Hepatocyte (in vitro differentiated cells): ENCODE measurements at regions not wholly inside any gene's neighbourhood (a gene's known extent, or its start where the extent isn't known, plus 50 kb on each side); places are given as distances from the start of the nearest gene placed in this dataset.

Experiments
- DNase-seq: peaks from one replicate; pipeline ENCODE4 v3.0.0-alpha.2; 2016; ENCODE audit warnings: low spot score
- H2AFZ ChIP-seq: fragments of 200-600 bp; sonication (generic); 2 replicates; pipeline ENCODE4 v1.6.0; 2016; ENCODE audit warnings: antibody characterized with exemption, mild to moderate bottlenecking
- H3K27ac ChIP-seq: fragments of 200-600 bp; sonication (generic); 2 replicates; pipeline ENCODE4 v1.5.1; 2016; ENCODE audit warnings: mild to moderate bottlenecking
- H3K27me3 ChIP-seq: fragments of 200-600 bp; sonication (generic); 2 replicates; pipeline ENCODE4 v1.6.1; 2016
- H3K36me3 ChIP-seq: fragments of 200-600 bp; sonication (generic); replicated peaks from 2 replicates; pipeline ENCODE4 v1.5.1; 2016; ENCODE audit warnings: low read depth; ENCODE audit not compliant: insufficient read depth
- H3K4me1 ChIP-seq: fragments of 200-600 bp; sonication (generic); 2 replicates; pipeline ENCODE4 v1.5.1; 2016; ENCODE audit warnings: mild to moderate bottlenecking, moderate library complexity; ENCODE audit not compliant: insufficient read depth
- H3K4me2 ChIP-seq: fragments of 200-600 bp; sonication (generic); 2 replicates; pipeline ENCODE4 v1.6.0; 2016
- H3K4me3 ChIP-seq: fragments of 200-600 bp; sonication (generic); 2 replicates; pipeline ENCODE4 v1.5.1; 2016; ENCODE audit warnings: mild to moderate bottlenecking
- H3K79me2 ChIP-seq: fragments of 200-600 bp; sonication (generic); 2 replicates; pipeline ENCODE4 v1.6.0; 2017; ENCODE audit warnings: mild to moderate bottlenecking
- H3K9me2 ChIP-seq: fragments of 200-600 bp; sonication (generic); replicated peaks from 2 replicates; pipeline ENCODE4 v1.6.0; 2017; ENCODE audit warnings: mild to moderate bottlenecking; ENCODE audit not compliant: insufficient read depth
- H3K9me3 ChIP-seq: fragments of 200-600 bp; sonication (generic); 2 replicates; pipeline ENCODE4 v1.5.1; 2016; ENCODE audit warnings: low read depth, mild to moderate bottlenecking
- H4K20me1 ChIP-seq: fragments of 200-600 bp; sonication (generic); 2 replicates; pipeline ENCODE4 v1.6.0; 2016; ENCODE audit warnings: mild to moderate bottlenecking; ENCODE audit not compliant: insufficient read depth, poor library complexity, severe bottlenecking
- EZH2 ChIP-seq: fragments of 200-600 bp; sonication (generic); IDR thresholded peaks from 2 replicates; pipeline ENCODE4 v1.6.1; 2016; ENCODE audit warnings: antibody characterized with exemption, mild to moderate bottlenecking, borderline replicate concordance
- EZH2phosphoT487 ChIP-seq: fragments of 200-600 bp; sonication (generic); IDR thresholded peaks from one replicate; pipeline ENCODE4 v1.6.1; 2018; ENCODE audit warnings: antibody characterized with exemption, mild to moderate bottlenecking, low read depth, moderate library complexity; ENCODE audit not compliant: unreplicated experiment, severe bottlenecking
- WGBS: methylation state at CpG from one replicate; pipeline ENCODE4 v1.1.6; 2016; ENCODE audit warnings: low lambda C conversion rate; ENCODE audit errors: missing lambda C conversion rate; 5-methylcytosine and 5-hydroxymethylcytosine counted together
- TF ChIP-seq, protein P1 (sequence below): fragments of 200-600 bp; sonication (generic); IDR thresholded peaks from 2 replicates; pipeline ENCODE4 v1.5.1; 2016; ENCODE audit warnings: antibody characterized with exemption, mild to moderate bottlenecking; ENCODE audit not compliant: poor library complexity

DNA sequence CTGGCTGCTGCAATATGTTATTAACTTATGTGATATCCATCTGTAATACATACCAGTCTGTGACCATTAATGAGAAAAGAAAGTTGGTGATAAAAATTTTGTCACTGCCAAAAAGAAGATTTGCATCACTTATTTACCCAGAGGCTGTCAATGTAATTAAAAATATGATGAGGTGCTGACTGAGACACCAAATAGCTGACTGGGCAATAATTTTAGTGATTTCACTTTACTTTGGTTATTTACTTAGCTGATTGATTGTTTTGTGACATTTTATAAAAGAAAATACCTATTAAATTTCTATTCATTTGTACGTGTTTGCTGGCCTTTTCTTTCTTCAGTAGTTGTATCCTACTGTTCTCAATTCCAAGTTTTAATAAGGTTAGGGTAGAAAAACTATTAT, 139.2 kb downstream of the HLX start:
- no peak overlapping the region for H3K4me3 ChIP-seq
- 91% methylated on average over 1 of the region's 1 CpG for WGBS
- no peaks in the 10 kb centered on the region for H3K9me3 ChIP-seq
- H4K20me1 ChIP-seq, result no peaks in the 10 kb centered on the region
- no peak for TF ChIP-seq EZH2phosphoT487
- TF ChIP-seq EZH2, result no peak
- TF ChIP-seq, protein P1, sequence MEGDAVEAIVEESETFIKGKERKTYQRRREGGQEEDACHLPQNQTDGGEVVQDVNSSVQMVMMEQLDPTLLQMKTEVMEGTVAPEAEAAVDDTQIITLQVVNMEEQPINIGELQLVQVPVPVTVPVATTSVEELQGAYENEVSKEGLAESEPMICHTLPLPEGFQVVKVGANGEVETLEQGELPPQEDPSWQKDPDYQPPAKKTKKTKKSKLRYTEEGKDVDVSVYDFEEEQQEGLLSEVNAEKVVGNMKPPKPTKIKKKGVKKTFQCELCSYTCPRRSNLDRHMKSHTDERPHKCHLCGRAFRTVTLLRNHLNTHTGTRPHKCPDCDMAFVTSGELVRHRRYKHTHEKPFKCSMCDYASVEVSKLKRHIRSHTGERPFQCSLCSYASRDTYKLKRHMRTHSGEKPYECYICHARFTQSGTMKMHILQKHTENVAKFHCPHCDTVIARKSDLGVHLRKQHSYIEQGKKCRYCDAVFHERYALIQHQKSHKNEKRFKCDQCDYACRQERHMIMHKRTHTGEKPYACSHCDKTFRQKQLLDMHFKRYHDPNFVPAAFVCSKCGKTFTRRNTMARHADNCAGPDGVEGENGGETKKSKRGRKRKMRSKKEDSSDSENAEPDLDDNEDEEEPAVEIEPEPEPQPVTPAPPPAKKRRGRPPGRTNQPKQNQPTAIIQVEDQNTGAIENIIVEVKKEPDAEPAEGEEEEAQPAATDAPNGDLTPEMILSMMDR, result no peak
- H3K4me2 ChIP-seq, result no peak overlapping the region
- H3K79me2 ChIP-seq, result no peaks in the 10 kb centered on the region
- no peaks in the 10 kb centered on the region for H3K9me2 ChIP-seq
- no peaks in the 10 kb centered on the region for H3K36me3 ChIP-seq
- no peak for DNase-seq
- H3K4me1 ChIP-seq, result no peaks in the 10 kb centered on the region
- H3K27me3 ChIP-seq, result no peaks in the 10 kb centered on the region
- no peak overlapping the region for H2AFZ ChIP-seq
- no peak overlapping the region for H3K27ac ChIP-seq

DNA sequence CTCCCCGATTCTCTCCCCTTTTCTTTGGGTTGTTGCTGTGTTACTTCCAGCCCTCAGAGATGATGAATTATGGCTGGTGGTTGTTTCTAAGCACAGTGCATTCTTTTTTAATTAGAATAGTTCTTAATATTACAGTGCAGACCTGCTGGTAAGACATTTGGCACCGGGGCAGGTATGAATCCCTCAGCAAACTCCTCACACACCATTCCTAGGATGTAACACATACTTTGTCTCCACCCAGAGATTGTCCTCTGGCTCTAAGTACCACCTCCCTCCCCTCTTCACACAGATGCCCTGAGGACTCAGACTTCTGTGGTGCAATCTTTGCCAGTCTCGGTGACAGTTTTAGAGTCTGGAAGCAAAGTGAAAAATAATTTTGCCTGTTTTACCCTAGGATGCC, 143.1 kb downstream of the HLX start:
- Histone ChIP-seq H3K27ac (no peak overlapping the region), H2AFZ (no peak overlapping the region), H3K79me2 (no peaks in the 10 kb centered on the region), H3K4me1 (no peaks in the 10 kb centered on the region), H3K36me3 (no peaks in the 10 kb centered on the region), H3K9me3 (no peaks in the 10 kb centered on the region), H3K4me2 (no peak overlapping the region), H3K9me2 (no peaks in the 10 kb centered on the region), H4K20me1 (no peaks in the 10 kb centered on the region), H3K27me3 (peaks cover 3% of the 10 kb centered on the region), H3K4me3 (no peak overlapping the region)
- TF ChIP-seq EZH2 (no peak), EZH2phosphoT487 (no peak)
- TF ChIP-seq, protein P1, result no peak
- 81% methylated on average over 3 of the region's 3 CpGs for WGBS
- no peak for DNase-seq

DNA sequence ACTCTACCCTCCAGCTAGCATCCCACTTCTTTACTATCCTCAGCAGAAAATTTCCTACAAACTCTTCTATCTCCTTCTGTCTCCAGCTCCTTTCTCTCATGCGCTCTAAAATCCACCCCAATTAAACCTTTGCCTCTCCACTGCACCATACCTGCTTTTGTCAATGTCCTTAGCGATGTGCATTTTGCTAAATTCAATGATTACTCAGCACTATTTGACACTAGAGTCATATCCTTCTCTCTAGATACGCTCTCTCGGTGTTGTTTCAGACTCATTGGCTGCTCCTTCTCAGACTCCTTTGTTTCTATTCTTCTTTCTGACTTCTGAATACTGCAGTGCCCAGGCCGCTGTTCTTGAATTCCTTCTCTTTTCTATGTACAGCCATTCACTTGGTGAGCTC, 144.2 kb downstream of the HLX start:
- Histone ChIP-seq H3K36me3 (no peaks in the 10 kb centered on the region), H2AFZ (no peak overlapping the region), H3K4me1 (no peaks in the 10 kb centered on the region), H3K4me2 (no peak overlapping the region), H3K9me3 (no peaks in the 10 kb centered on the region), H3K4me3 (no peak overlapping the region), H3K27me3 (peaks cover 3% of the 10 kb centered on the region), H3K27ac (no peak overlapping the region), H3K79me2 (no peaks in the 10 kb centered on the region), H3K9me2 (no peaks in the 10 kb centered on the region), H4K20me1 (no peaks in the 10 kb centered on the region)
- DNase-seq, result no peak
- TF ChIP-seq EZH2phosphoT487, result no peak
- TF ChIP-seq, protein P1, result no peak
- TF ChIP-seq EZH2, result no peak
- WGBS, result 95% methylated on average over 5 of the region's 5 CpGs

DNA sequence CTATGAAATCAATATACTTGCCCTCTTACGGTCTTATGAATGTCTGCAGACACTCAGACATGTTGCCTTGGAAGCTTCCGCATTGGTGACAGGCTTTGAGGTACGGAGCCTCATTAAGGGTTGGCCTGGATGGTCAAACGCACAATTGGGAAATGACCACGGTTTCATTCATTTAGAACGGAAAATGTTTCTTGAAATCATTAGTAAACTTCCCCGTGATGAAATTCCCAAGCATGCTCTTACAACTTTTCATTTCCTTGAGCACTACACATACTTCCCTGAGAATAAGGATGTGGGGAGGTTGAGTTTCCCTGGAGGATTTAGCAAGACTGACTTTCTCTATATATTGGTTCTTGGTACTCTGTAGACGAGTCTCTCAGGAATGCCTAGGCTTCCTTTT, 146.3 kb downstream of the HLX start:
- Histone ChIP-seq H3K79me2 (no peaks in the 10 kb centered on the region), H3K4me3 (no peak overlapping the region), H3K36me3 (no peaks in the 10 kb centered on the region), H3K4me1 (no peaks in the 10 kb centered on the region), H3K27me3 (peaks cover 3% of the 10 kb centered on the region), H3K4me2 (no peak overlapping the region), H3K9me3 (no peaks in the 10 kb centered on the region), H4K20me1 (no peaks in the 10 kb centered on the region), H2AFZ (no peak overlapping the region), H3K27ac (no peak overlapping the region), H3K9me2 (no peaks in the 10 kb centered on the region)
- no peak for DNase-seq
- TF ChIP-seq EZH2, result no peak
- TF ChIP-seq, protein P1, result no peak
- no peak for TF ChIP-seq EZH2phosphoT487
- WGBS, result 90% methylated on average over 8 of the region's 8 CpGs
